NCI-H748 (cell line): ENCODE measurements at regions not wholly inside any gene's neighbourhood (a gene's known extent, or its start where the extent isn't known, plus 50 kb on each side); places are given as distances from the start of the nearest gene placed in this dataset.
A peak's percentile ranks its signal among the peaks of the same experiment; 100 is the strongest.

Source experiments
- DNase-seq: peaks from one replicate; lab custom pipeline; 2025; ENCODE audit not compliant: unreplicated experiment; lab: John Stamatoyannopoulos, UW

DNA sequence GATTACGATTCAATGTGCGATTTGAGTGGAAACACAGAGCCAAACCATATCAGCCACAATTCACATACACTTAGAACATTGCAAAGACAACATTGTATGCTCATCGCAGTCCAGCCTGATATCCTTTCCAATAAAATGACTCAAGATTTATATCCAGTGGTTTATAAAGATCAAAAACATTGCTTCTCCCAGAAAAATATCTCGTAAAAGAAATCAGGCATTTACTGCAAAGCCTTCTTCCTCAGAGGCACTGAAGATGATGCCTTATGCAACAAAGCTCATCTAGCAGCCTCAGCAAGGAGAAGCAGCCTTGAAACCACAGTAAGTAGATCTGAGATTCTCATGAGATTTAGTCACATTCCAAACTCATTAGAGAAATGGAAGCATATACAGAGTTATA lies 523.8 kb downstream of the ELAVL2 start:
- DNase-seq: no peak

DNA sequence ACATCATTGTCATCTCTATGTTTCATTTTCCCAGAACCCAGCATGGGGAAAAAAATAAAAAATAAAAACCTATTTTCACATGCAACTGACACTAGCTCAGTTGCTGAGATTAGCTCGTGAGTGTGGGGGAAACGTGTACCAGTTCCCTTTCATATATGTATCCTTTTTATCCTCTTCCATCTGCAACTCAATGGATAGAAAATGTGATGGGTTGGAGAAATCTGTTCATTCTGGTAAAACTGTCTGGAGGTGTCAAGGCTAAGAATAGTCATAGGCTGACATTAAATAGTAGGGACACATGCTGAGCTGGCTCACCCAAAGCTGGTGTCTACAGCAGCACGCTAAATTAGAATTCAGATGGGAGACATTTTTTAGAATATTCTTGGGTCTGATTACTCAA lies 519.3 kb downstream of the ELAVL2 start:
- no peak for DNase-seq

DNA sequence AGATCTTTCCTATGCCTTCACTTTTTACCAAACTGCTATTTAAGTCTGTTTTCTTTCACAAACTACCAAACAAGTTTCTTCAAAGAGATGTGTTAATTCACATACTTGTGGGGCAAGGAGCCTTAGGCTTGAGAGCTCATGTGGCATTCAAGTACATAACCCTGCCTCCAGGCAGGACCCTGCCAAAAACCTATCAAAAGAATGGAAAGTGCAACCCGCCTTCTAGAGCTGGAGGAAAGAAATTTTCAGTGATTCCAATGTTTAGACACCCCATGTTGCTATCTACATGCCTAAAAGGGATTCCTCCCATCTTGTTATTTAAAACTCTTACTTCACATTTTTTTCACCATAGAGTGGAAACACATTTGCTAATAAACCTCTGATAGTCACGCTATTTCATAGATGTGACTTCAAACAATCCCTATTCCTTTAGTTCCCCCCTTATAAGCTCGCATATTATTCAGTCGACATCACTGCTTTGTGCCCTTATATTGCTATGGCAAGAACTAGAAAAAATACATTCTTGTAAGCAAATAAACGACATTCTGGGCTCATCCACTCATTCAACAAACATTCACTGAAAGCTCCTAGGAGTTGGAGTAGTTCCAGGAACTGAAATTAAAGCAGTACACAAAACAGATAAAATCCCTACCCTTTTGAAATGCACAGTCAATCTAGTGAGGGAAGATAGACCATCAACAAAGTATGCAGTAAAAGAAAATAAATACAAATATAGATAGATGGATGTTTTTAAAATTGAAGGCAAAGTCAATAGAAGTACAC lies 518.1 kb downstream of the ELAVL2 start:
- peak; percentile 19 for DNase-seq

DNA sequence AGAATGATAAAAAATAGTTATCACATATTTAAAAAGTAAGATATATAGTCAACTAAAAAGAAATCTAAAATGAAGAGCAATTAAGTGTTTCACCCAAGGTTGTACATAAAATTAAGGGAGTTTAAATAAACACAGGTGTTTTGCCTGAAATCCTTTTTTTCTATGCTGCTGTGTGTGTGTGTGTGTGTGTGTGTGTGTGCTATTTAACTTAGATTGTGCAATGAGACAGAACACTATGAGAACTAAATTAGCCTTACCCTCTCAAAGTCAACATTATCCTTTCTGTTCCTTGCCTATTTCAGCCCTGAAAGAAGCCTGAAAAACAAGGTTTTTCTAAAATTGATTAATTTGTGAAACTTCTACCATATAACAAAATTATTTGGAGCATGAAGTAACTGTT lies 516.2 kb downstream of the ELAVL2 start:
- DNase-seq: peak; percentile 67

DNA sequence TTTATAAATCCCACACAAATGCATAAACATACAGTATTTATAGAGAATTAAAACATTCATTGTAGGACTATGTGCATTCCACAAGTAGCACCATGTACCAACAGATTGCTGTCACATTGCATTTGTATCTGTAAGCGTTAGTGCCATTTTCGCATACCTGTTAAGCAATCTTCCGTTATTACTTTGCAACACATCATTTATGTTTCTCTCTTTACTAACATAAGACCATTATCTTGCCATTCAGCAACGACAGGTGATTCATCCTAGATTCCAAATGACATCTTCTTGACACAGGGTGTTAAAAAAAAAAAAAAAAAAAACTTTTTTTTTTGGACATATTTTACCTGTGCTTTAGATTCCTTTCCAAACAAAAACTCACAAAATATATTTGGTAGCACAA lies 511.8 kb downstream of the ELAVL2 start:
- DNase-seq: no peak

DNA sequence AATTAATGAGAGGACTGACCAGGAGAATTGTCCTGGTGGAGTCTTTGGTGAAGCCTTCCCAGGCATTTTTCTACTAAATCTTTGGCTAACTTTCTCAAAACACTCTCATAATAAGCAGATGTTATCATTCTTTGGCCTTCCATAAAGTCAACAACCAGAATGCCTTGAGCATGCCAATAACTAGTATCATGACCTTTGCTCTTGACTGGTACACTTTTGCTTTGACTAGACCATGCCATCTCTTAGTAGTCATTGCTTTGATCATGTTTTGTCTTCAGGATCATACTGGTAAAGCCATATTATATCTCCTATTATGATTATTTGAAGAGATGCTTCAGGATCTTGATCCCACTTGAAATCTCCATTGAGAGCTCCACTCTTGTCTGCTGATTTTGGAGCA lies 506.9 kb downstream of the ELAVL2 start:
- DNase-seq: no peak

DNA sequence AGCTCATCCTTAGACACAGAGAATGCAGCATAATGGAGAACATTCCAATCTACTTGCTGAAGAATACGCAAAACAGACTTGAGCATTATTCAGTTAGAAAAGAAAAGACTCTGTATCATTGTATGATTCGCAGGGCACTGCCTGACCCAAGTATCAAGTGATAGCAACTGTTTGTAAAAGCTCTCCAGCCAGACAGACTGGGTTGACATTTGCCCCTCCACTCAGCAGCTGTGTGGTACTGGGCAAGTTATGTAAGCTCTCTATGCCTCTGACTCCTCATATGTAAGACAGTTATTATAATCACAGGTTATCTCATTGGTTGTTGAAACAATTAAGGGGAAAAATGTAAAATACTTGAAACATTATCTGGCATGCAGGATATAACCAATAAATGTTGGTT lies 505.0 kb downstream of the ELAVL2 start:
- peak; percentile 56 for DNase-seq

DNA sequence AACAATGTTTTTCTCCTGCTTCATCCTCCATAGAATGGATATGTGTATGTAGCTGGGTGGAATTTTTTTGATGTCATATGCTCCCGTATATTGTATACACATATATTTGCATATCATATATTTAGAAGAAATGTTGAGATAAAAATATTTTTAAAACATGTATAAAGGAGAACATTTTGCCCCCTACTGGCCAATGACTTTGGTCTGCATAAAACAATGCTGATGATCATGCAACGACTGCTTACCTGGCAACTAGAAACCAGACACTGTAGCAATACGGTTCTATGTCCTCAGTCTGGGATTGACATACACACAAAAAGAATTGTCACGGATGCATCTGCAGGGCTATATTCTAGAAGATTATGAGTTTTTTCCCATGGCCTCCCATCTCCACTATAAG lies 503.6 kb downstream of the ELAVL2 start:
- peak; percentile 25 for DNase-seq

DNA sequence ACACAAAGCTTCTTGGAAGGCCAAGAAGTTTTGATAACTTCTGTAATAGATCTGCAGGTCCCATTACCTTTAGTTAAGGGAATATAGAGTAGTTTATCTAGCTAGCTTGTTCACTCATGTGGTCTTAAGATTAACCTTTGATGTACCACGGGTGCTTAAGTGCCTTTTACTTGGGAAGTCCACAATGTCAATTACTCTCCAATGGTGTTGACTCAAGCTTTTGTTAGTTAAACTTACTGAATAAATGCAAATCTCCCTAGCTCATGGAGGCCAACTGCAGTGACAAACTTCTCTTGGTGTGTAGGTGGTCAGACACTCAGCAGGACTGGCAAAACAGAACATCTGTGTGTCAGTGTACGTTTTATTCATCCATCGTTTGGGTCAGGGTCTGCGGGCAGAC lies 501.5 kb downstream of the ELAVL2 start:
- DNase-seq: no peak

DNA sequence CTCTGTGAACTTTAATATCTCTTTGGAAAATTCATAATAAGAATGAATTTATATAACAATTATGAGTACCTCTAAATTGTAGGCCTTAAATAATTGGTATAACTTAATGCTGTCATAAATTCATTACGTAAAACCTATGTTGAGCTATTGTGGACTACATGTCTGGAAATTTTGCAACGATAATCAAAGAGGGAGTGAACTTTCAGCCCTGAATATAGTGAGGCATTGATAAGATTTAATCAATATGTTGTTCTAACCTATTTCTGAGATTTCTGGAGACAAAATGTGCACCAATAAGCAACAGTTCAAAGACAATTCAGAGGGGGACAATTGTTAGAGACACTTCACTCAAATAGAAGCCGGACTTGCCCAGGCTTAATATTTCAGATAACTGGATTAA lies 499.4 kb downstream of the ELAVL2 start:
- no peak for DNase-seq

DNA sequence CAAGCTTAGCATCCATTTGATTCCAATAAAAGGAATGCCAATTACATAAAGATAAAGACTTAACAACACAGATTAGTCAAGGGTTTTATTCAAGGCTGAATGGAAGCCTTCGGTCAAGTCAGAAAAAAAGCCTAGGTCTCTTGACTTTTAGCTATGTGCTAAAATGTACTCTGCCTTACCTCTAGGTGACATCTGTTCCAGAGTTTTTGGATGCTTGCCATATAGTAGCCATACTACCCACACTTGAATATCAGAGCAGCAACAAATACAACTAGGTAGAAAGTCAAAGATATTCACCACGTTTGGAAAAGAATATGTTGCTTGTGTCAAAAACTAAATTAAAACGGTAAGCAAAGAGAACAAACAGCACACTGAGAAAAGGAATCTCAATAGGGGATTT lies 484.7 kb downstream of the ELAVL2 start:
- DNase-seq: peak; percentile 11

DNA sequence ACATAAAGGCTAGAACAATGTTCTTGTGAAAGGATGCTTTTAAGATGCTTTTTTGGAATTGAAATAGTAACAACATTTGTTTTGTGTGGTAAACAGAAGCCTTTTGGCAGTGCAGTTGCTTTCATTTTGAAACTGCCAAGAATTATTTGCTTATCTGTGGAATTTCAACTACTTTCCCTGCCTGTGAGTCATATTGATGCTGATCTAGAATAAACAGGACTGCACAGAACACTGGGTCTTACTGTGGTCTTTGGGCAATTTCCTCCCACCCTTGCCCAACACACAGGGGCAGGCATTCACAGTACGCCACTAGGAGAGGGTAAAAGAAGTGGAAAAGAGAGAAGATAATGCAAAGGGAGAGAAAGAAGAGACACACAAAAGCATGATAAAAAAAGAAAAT lies 483.7 kb downstream of the ELAVL2 start:
- DNase-seq: no peak

DNA sequence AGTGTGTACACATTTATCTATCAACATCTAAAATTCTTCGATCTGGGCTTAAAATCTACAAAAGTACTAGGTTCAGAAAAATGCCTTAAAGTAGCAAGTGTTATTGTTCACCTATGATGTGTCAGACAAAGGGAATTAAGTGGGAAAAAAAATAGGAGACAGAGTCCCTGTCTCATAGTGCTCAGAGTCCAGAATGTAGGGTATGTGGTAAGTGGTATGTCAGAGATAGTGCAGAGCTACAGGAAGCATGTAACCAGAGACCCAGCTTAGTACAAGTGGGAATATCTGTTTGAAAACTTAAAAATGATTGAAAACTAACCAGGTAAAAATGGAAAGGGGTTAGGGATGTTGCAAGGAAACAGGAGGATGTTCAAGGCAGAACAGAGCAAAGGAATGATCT lies 482.8 kb downstream of the ELAVL2 start:
- no peak for DNase-seq

DNA sequence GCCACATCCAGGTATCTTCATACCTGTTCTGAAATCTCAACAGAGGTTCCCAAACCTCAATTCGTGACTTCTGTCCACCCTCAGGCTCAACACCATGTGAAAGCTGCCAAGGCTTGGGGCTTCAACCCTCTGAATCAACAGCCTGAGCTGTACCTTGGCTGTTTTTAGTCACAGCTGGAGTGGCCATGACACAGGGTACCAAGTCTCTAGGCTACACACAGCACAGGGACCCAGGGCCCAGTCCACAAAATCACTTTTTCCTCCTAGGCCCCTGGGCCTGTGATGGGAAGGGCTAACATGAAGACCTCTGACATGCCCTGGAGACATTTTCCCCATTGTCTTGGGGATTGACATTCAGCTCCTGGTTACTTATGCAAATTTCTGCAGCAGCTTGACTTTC lies 464.9 kb downstream of the ELAVL2 start:
- DNase-seq: no peak

DNA sequence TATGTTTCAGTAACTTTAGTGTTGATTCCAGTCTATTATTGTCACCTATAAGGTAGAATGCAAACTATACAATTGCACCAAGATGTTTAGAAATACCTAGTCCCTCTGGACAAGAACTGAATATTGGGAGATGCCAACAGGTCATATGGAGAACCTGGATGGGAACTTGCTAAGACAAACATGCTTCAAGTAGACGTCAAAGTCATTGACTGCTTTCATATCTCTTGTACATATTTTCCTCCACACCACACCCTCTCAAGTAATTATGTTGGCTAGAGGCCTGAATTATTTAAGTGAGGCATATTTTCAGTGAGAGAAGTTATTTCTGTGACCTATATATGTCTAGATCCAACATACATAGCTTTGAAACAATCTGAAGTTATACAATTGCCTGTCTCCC lies 453.3 kb downstream of the ELAVL2 start:
- DNase-seq: no peak

DNA sequence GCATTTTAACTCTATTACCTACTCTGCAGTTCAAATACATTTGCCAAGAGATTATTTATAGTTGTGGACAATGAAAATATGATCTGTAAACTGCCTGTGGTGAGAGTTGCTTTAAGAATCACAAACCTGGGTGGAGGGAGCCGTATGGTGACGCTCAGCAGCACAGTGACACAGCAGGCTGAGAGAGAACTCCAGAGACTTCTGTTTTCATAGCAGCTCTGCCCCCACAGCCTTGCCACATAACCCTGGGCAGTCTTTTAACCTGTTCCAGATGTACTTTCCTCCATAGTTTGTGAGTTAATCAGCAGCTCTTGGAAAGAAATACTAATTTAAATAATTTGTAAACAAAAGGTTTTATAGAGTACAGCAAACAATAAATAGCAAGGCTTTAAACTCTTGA lies 450.5 kb downstream of the ELAVL2 start:
- no peak for DNase-seq

DNA sequence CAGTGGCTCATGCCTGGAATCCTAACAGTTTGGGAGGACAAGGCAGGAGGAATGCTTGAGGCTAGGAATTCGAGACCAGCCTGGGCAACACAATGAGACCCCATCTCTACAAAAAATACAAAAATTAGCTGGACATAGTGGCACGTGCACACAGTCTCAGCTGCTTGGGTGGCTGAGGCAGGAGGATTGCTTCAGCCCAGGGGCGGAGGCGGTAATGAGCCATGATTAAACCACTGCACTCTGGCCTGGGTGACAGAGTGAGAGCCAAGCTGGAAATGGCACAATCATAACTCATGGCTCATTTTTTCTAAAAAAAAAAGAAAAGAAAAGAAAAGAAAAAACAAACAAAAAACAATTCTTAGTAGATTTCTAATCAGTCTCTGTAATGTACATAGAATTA lies 446.2 kb downstream of the ELAVL2 start:
- DNase-seq: no peak

DNA sequence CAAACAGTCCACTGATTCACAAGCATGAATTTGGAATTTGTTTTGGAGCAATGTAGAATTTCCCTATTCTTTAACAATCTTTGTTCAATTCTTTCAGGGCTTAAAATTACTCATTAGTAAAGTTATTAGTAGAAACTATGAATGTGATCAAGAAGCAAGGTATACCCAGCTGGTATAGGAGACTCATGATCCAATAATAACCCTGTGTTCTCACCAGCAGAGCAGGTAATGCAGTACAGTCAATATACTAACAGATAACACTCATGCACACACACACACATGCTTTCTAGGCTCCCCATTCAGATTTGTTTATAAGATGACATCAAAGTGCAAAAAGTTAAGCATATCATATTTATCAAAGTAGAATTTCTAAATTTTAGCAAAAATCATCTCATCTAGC lies 445.2 kb downstream of the ELAVL2 start:
- no peak for DNase-seq

DNA sequence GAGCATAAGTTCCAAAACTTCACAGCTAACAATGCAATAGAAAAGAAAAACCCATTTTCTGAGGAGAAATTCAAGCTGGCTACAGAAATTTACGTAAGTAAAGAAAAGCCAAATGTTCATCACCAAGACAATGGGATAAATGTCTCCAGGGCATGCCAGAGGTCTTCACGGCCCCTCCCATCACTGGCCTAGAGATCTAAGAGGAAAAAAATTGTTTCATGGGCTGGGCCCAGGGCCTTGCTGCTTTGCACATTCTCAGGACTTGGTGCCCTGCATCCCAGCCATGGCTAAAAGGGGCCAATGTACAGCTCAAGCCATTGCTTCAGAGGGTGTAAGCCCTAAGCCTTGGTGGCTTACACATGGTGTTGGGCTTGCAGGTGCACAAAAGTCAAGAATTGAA lies 443.6 kb downstream of the ELAVL2 start:
- DNase-seq: no peak

DNA sequence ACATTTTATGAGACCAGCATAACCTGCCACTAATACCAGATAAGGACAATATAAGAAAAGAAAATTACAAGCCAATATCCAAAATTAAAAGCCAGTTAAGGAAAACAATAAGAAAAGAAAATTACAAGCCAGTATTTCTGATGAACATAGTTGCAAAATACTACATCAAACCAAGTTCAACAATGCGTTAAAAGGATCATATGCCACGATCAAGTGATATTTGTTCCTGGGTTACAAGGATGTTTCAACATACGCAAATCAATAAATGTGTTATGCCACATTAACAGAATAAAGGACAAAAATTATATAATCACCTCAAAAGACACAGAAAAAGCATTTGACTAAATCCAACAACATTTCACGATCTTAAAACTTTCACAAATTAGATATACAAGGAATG lies 431.9 kb downstream of the ELAVL2 start:
- DNase-seq: no peak

DNA sequence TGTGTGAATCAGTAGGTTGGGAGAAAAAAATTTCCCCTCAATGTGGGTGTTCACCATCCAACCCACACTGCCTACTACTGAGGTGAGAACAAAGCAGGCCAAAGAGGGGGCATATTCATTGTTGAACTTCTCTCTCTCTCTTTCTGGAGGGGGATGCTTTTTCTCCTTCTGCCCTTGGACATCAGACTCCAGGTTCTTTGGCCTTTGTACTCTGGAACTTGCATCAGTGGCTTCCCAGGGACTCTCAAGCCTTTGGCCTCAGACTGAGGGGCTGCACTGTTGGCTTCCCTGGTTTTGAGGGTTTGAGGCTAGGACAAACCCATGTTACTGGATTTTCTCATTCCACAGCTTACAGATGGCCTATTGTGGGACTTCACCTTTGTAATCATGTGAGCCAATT lies 417.2 kb downstream of the ELAVL2 start:
- no peak for DNase-seq

DNA sequence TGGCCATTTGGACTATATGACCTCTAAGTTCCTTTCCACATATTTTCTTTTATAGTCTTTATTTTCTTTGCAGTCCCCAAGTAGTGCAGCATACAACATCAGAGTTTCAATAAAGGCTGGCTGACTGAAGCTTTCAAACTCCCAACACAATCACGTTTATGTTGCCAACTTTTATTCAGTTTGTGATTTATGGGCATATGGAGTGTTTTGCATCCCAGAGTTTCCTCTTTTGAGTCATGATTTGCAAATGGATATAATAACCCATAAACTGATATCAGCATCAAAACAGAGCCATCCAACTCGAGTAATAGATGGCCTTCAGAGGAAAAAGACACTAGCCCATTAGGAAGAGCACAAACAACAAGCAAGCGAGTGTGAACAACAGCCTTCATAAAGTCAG lies 414.0 kb downstream of the ELAVL2 start:
- DNase-seq: no peak

DNA sequence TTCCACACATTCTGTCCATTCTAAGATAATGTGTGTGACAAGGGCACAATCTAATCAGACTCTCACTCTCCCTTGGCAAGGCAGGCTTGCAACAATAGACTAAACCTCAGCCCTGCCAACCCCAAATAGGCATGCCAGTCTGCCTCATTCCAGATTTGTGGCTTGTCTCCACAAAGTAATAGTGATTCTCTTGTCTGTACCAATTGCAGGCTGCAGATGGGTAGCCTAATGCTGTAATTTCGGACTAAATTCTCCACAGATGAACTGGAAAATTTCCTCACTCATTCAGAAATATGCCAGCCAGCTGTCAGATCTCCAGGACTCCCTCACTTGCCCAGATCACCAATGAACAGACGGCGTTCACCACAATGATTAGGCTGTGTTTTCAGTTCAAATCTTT lies 413.6 kb downstream of the ELAVL2 start:
- no peak for DNase-seq
